ENCODE measurements at regions not wholly inside any gene's neighbourhood (a gene's known extent, or its start where the extent isn't known, plus 50 kb on each side); places are given as distances from the start of the nearest gene placed in this dataset.
"Not testable (repeated sequence)": the region's sequence is repeated elsewhere in the genome, so short reads cannot be mapped to it uniquely, and the experiment has no call there.

- no peak for DNase-seq
Measured at GRCh38 chr2:239594772-239595608, 194.2 kb upstream of the HDAC4 start.

- no peak for DNase-seq
Measured at GRCh38 chr2:239594019-239594771, 193.4 kb upstream of the HDAC4 start.

- DNase-seq: no peak
Measured at GRCh38 chr2:239593455-239593854, 192.6 kb upstream of the HDAC4 start.

GRCh38 chr2:239592629-239593290 lies 191.9 kb upstream of the HDAC4 start:
- not testable (repeated sequence) for DNase-seq

- DNase-seq: no peak
Measured at GRCh38 chr2:239590995-239591915, 190.4 kb upstream of the HDAC4 start.

GRCh38 chr2:239590276-239590675 lies 189.5 kb upstream of the HDAC4 start:
- DNase-seq: no peak

GRCh38 chr2:239589833-239590232 lies 189.0 kb upstream of the HDAC4 start:
- no peak for DNase-seq

GRCh38 chr2:239589270-239589825 lies 188.5 kb upstream of the HDAC4 start:
- DNase-seq: no peak

- DNase-seq: no peak
Measured at GRCh38 chr2:239588451-239589269, 187.8 kb upstream of the HDAC4 start.

- DNase-seq: no peak
Measured at GRCh38 chr2:239587841-239588240, 187.0 kb upstream of the HDAC4 start.

GRCh38 chr2:239587311-239587731 lies 186.5 kb upstream of the HDAC4 start:
- no peak for DNase-seq

- DNase-seq: no peak
Measured at GRCh38 chr2:239586651-239587310, 186.0 kb upstream of the HDAC4 start.

- DNase-seq: no peak
Measured at GRCh38 chr2:239585422-239585821, 184.6 kb upstream of the HDAC4 start.

- DNase-seq: no peak
Measured at GRCh38 chr2:239584986-239585385, 184.2 kb upstream of the HDAC4 start.

GRCh38 chr2:239583879-239584859 lies 183.3 kb upstream of the HDAC4 start:
- no peak for DNase-seq

GRCh38 chr2:239583171-239583878 lies 182.5 kb upstream of the HDAC4 start:
- DNase-seq: no peak

- no peak for DNase-seq
Measured at GRCh38 chr2:239582476-239582875, 181.7 kb upstream of the HDAC4 start.

GRCh38 chr2:239581352-239581901 lies 180.6 kb upstream of the HDAC4 start:
- DNase-seq: no peak

GRCh38 chr2:239580199-239580527 lies 179.3 kb upstream of the HDAC4 start:
- DNase-seq: no peak

All from activated gamma-delta T cell treated with Interleukin-2 at 50 U/mL for 16 hours (primary cell).